Liver (tissue), 3 donors: ENCODE measurements at regions not wholly inside any gene's neighbourhood (a gene's known extent, or its start where the extent isn't known, plus 50 kb on each side); places are given as distances from the start of the nearest gene placed in this dataset.

Source experiments
- FOXA2 ChIP-seq: IDR thresholded peaks from 2 replicates; pipeline ENCODE4 v1.6.1; 2016; ENCODE audit warnings: antibody characterized with exemption
- GABPA ChIP-seq, 2 donors: IDR thresholded peaks in 1 of 2; conservative IDR thresholded peaks in 1 of 2; 2 replicates each; pipeline ENCODE4 v1.6.1; 2016; ENCODE audit warnings: antibody characterized with exemption in 2 of 2, mild to moderate bottlenecking in 1 of 2, moderate library complexity in 1 of 2
- RAD21 ChIP-seq, 2 donors: IDR thresholded peaks; 2 replicates each; pipeline ENCODE4 v1.6.1; 2016; ENCODE audit warnings: antibody characterized with exemption in 2 of 2, mild to moderate bottlenecking in 2 of 2
- RXRA ChIP-seq, 2 donors: IDR thresholded peaks; 2 replicates each; pipeline ENCODE4 v1.6.1; 2017 to 2018; ENCODE audit warnings: antibody characterized with exemption in 2 of 2, mild to moderate bottlenecking in 1 of 2
- YY1 ChIP-seq: IDR thresholded peaks from 2 replicates; pipeline ENCODE4 v1.6.1; 2016; ENCODE audit warnings: antibody characterized with exemption, mild to moderate bottlenecking
- TF ChIP-seq, protein P1 (sequence below): fragments of 150-350 bp; IDR thresholded peaks from 2 replicates; pipeline ENCODE4 v1.5.1; 2017; ENCODE audit warnings: improper control_type of control experiment, low read depth, low read length; ENCODE audit not compliant: missing input control
- TF ChIP-seq, protein P2 (sequence below): IDR thresholded peaks from 2 replicates; pipeline ENCODE4 v1.6.1; 2016; ENCODE audit warnings: antibody characterized with exemption
- TF ChIP-seq, protein P3 (sequence below): IDR thresholded peaks from 2 replicates; pipeline ENCODE4 v1.6.1; 2016; ENCODE audit warnings: antibody characterized with exemption, mild to moderate bottlenecking
- TF ChIP-seq, protein P4 (sequence below): IDR thresholded peaks from 2 replicates; pipeline ENCODE4 v1.6.1; 2016; ENCODE audit warnings: antibody characterized with exemption
- TF ChIP-seq, protein P5 (sequence below): IDR thresholded peaks from 2 replicates; pipeline ENCODE4 v1.6.1; 2016; ENCODE audit warnings: antibody characterized with exemption
- donor health status: healthy.
- donor health status: healthy.

DNA sequence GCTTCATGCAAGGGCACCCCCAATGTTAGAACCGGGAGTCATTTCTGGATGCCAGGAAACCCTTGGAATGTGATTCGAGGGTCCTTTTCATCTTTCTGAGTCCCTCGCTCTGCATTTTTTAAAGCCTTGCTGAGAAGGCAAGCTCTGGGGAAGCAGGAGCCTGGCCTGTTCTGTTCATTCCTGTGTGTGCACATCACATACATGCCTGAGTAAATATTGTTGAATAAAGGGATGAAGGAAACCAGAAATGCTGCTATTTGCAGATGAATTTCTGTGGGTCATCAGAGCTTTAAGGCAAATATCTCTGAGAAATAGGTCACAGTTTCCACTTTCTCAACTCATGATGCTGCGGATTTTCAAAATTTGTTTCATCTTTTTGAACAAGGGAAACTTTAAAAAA lies 170.1 kb downstream of the PAH start:
- TF ChIP-seq, protein P1, sequence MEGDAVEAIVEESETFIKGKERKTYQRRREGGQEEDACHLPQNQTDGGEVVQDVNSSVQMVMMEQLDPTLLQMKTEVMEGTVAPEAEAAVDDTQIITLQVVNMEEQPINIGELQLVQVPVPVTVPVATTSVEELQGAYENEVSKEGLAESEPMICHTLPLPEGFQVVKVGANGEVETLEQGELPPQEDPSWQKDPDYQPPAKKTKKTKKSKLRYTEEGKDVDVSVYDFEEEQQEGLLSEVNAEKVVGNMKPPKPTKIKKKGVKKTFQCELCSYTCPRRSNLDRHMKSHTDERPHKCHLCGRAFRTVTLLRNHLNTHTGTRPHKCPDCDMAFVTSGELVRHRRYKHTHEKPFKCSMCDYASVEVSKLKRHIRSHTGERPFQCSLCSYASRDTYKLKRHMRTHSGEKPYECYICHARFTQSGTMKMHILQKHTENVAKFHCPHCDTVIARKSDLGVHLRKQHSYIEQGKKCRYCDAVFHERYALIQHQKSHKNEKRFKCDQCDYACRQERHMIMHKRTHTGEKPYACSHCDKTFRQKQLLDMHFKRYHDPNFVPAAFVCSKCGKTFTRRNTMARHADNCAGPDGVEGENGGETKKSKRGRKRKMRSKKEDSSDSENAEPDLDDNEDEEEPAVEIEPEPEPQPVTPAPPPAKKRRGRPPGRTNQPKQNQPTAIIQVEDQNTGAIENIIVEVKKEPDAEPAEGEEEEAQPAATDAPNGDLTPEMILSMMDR = no peak
- TF ChIP-seq, protein P2, sequence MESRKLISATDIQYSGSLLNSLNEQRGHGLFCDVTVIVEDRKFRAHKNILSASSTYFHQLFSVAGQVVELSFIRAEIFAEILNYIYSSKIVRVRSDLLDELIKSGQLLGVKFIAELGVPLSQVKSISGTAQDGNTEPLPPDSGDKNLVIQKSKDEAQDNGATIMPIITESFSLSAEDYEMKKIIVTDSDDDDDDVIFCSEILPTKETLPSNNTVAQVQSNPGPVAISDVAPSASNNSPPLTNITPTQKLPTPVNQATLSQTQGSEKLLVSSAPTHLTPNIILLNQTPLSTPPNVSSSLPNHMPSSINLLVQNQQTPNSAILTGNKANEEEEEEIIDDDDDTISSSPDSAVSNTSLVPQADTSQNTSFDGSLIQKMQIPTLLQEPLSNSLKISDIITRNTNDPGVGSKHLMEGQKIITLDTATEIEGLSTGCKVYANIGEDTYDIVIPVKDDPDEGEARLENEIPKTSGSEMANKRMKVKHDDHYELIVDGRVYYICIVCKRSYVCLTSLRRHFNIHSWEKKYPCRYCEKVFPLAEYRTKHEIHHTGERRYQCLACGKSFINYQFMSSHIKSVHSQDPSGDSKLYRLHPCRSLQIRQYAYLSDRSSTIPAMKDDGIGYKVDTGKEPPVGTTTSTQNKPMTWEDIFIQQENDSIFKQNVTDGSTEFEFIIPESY = no peak
- TF ChIP-seq RAD21 (IDR thresholded peaks at IDR 0.05) = no peak
- no peak for TF ChIP-seq GABPA (IDR thresholded peaks at IDR 0.05 in 1 of 2, conservative IDR thresholded peaks at IDR 0.05 in 1 of 2)
- TF ChIP-seq FOXA2 = no peak
- TF ChIP-seq, protein P3, sequence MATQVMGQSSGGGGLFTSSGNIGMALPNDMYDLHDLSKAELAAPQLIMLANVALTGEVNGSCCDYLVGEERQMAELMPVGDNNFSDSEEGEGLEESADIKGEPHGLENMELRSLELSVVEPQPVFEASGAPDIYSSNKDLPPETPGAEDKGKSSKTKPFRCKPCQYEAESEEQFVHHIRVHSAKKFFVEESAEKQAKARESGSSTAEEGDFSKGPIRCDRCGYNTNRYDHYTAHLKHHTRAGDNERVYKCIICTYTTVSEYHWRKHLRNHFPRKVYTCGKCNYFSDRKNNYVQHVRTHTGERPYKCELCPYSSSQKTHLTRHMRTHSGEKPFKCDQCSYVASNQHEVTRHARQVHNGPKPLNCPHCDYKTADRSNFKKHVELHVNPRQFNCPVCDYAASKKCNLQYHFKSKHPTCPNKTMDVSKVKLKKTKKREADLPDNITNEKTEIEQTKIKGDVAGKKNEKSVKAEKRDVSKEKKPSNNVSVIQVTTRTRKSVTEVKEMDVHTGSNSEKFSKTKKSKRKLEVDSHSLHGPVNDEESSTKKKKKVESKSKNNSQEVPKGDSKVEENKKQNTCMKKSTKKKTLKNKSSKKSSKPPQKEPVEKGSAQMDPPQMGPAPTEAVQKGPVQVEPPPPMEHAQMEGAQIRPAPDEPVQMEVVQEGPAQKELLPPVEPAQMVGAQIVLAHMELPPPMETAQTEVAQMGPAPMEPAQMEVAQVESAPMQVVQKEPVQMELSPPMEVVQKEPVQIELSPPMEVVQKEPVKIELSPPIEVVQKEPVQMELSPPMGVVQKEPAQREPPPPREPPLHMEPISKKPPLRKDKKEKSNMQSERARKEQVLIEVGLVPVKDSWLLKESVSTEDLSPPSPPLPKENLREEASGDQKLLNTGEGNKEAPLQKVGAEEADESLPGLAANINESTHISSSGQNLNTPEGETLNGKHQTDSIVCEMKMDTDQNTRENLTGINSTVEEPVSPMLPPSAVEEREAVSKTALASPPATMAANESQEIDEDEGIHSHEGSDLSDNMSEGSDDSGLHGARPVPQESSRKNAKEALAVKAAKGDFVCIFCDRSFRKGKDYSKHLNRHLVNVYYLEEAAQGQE = no peak
- no peak for TF ChIP-seq RXRA (IDR thresholded peaks at IDR 0.05)
- no peak for TF ChIP-seq YY1
- TF ChIP-seq, protein P4, sequence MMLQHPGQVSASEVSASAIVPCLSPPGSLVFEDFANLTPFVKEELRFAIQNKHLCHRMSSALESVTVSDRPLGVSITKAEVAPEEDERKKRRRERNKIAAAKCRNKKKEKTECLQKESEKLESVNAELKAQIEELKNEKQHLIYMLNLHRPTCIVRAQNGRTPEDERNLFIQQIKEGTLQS = no peak
- TF ChIP-seq, protein P5, sequence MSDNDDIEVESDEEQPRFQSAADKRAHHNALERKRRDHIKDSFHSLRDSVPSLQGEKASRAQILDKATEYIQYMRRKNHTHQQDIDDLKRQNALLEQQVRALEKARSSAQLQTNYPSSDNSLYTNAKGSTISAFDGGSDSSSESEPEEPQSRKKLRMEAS = no peak
